Mononuclear cell (primary cell): ENCODE measurements at regions not wholly inside any gene's neighbourhood (a gene's known extent, or its start where the extent isn't known, plus 50 kb on each side); places are given as distances from the start of the nearest gene placed in this dataset.
"Not testable (repeated sequence)": the region's sequence is repeated elsewhere in the genome, so short reads cannot be mapped to it uniquely, and the experiment has no call there.

Source experiments
- H3K27me3 ChIP-seq: 2 replicates; pipeline ENCODE4 v1.6.0; 2011; ENCODE audit warnings: low read length, control low read depth; ENCODE audit not compliant: insufficient read depth
- H3K4me1 ChIP-seq: 2 replicates; pipeline ENCODE4 v1.5.1; 2011; ENCODE audit warnings: mild to moderate bottlenecking, low read length, control low read depth; ENCODE audit not compliant: insufficient read depth
- H3K4me3 ChIP-seq: 2 replicates; pipeline ENCODE4 v1.5.1; 2011; ENCODE audit warnings: mild to moderate bottlenecking, low read length, moderate library complexity
- H3K9me3 ChIP-seq: 2 replicates; pipeline ENCODE4 v1.5.1; 2011; ENCODE audit warnings: low read depth, mild to moderate bottlenecking, control low read depth, low read length

DNA sequence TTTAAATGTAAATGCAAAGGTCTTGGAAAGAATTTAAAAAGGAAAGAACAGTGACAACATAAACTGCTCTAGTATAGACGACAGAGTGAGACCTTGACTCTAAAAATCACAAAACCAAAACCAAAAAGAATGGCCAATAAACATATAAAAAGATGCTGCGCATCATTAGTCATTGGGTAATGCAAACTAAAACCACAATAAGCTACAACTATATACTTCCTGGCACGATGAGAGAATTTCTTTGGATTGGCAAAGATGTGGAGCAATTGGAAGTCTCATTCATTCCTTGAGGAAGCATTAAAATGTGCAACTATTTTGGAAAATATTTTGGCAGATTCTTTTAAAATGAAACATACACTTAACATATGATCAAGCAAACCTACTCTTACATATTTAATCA, 98.7 kb upstream of the ZPLD1 start:
- Histone ChIP-seq H3K4me3 (no peak overlapping the region), H3K27me3 (no peaks in the 10 kb centered on the region), H3K4me1 (no peaks in the 10 kb centered on the region), H3K9me3 (no peaks in the 10 kb centered on the region)

DNA sequence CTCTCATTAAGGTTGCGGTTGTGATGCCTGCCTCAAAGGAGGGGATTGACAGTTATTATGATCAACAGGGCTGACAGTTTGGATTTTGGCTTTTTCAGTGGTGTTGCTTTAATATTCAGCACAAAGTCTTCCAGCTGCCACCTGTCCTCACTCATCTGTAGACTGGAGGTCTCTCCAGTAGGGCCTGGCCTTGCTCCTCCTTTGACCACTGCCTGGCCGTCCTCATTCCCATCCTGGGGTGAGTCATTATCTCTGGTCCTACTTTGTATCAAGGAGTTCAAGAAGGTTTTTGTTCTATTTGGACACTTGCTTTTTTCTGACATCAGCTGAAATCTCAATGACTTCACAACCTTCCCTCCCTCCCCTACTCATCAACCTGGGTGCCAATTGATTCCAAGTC, 95.1 kb upstream of the ZPLD1 start:
- no peaks in the 10 kb centered on the region for H3K9me3 ChIP-seq
- H3K4me1 ChIP-seq = no peaks in the 10 kb centered on the region
- no peak overlapping the region for H3K4me3 ChIP-seq
- H3K27me3 ChIP-seq = no peaks in the 10 kb centered on the region

DNA sequence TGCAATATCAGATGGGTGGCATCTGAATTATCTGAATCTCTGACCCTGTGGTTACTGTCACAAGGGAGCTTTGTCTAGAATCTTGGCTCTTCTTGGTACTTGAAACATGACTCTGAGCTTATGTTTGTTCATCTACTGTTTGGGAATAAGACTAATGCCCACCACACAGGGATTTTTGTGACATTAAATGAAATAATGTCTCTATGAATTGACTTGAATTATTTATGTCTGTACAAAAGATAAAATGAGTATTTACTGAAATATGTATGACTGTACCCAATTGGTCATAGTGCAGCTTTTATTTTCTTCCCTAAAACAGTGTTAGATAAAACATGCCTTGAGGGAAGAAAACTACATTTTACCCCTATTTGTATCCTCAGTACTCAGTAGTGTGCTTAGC, 87.9 kb upstream of the ZPLD1 start:
- Histone ChIP-seq H3K4me1 (no peaks in the 10 kb centered on the region), H3K4me3 (no peak overlapping the region), H3K27me3 (no peaks in the 10 kb centered on the region), H3K9me3 (no peaks in the 10 kb centered on the region)

DNA sequence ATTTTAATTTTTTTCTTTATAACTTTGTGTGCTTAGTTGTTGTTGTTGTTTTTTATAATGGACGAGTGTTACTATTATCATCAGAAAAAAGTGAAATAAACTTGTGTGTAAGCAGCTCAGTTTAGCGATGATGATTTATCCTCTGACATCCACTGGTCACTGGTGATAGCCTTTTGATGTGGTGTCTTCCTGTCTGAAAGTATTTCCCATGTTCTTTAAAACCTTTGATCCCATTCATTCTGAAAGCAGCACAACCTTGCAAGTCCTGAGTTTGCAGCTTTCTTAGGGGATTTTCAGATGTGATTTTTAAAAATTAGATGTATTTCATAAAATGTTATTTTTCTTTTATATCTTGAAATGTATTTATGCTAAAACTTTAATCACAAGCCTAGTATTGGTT, 85.9 kb upstream of the ZPLD1 start:
- H3K4me1 ChIP-seq = no peaks in the 10 kb centered on the region
- H3K27me3 ChIP-seq = no peaks in the 10 kb centered on the region
- no peaks in the 10 kb centered on the region for H3K9me3 ChIP-seq
- H3K4me3 ChIP-seq = no peak overlapping the region

DNA sequence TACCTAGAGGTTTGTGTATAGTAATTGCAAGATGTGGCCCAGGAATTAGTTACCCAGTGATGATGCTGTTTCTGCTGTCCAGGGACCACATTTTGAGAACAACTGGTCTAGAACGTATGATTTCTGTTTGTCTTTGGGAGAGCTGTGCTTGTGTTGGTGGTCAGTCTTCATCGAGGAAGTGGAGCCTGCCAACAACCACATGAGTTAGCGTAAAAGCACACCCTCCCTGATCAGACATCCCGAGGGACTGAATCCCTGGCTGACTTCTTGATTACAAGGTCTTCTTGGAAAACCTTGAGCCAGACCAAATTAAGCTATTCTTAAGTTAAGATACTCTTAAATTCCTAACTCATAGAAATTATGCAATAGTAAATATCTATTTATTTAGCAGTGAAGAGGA, 81.7 kb upstream of the ZPLD1 start:
- Histone ChIP-seq H3K4me3 (no peak overlapping the region), H3K27me3 (no peaks in the 10 kb centered on the region), H3K9me3 (no peaks in the 10 kb centered on the region)

DNA sequence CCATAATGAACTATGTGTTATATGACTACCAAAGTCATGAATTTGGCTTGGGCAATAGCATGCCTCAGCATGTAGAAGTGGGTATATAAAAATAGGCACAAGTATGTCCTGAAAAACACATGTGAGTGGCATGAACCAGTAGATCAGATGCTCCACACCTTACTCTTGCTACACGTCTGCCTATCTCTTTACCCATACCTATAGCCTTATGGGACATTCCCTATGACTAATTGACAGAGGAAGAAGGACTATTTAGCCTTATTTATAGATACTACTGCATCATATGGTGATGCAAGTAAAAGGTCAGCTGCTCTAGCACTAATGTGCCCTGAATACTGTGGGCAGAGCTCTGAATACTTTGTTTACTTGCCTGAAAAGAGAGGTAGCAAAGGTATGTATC, 81.0 kb upstream of the ZPLD1 start:
- Histone ChIP-seq H3K4me1 (no peaks in the 10 kb centered on the region), H3K4me3 (no peak overlapping the region), H3K27me3 (no peaks in the 10 kb centered on the region), H3K9me3 (no peaks in the 10 kb centered on the region)

More for the DNA sequence above, 81.7 kb upstream of the ZPLD1 start:
- no peaks in the 10 kb centered on the region for H3K4me1 ChIP-seq

DNA sequence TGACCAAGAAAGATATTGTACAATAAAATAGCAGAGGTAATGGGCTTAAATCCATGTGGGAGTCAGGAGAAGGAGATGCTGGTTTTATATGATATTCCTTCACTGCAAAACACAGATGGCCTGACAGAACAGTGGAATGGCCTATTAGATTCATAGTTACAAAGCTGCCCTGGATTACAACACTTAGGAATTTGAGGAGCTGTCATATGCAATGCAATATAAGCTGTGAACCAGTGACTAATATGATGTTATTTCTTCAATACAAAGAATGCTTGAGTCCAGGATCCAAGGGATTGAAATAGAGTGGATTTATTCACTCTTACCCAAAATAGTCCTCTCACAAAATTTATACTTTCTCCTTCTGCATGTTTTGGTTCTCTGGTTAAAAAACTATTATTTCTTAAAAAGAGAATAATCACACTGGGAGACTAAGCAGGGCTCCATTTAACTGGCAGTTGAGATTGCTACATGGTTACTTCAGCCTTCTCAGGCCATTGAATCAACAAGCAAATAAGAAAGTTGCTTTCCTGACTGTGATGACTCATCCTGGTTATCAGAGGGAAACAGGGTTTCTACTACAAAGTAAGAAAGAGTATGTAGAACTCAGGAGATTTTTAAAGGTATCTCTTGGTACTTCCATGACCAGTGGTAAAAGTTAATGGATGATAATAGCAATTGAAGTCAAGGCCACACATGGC, 79.8 kb upstream of the ZPLD1 start:
- H3K4me1 ChIP-seq = no peaks in the 10 kb centered on the region
- H3K27me3 ChIP-seq = no peaks in the 10 kb centered on the region
- H3K4me3 ChIP-seq = no peak overlapping the region
- no peaks in the 10 kb centered on the region for H3K9me3 ChIP-seq

DNA sequence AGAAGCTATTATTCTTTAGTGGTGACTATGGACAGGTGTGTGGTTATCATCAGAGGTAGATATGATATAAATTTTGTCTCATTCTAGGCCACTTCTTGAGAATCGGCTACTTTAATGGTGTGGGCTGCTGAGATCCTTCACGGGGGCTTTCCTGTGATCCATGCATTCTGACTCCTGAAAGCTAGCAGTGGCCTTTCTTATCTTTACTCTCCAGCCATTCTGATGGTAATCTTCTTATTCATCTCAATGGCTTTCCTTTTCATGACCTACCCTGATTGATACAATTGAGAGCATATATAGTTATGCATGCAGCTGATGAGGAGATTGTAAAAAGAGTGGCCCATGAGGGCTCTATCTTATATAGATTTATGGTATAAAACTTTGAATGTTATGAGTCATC, 78.3 kb upstream of the ZPLD1 start:
- H3K4me1 ChIP-seq = no peaks in the 10 kb centered on the region
- no peaks in the 10 kb centered on the region for H3K27me3 ChIP-seq
- no peak overlapping the region for H3K4me3 ChIP-seq
- no peaks in the 10 kb centered on the region for H3K9me3 ChIP-seq

DNA sequence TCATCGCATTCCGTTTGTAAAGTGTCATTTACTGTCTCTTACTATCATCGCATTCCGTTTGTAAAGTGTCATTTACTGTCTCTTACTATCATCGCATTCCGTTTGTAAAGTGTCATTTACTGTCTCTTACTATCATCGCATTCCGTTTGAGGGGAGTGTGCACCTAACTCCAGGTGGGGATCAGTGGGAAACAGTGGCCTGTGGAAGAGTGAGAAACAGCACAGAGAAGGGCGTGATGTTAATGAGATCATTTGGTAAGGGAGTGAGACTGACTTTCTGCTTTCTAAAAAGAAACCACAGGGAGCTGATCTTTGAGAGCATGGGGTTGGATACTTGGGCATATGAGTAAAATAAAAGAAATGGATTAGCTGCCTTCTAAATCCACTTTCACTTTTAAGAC, 77.5 kb upstream of the ZPLD1 start:
- not testable (repeated sequence) for H3K27me3 ChIP-seq, H3K9me3 ChIP-seq, H3K4me1 ChIP-seq, H3K4me3 ChIP-seq

DNA sequence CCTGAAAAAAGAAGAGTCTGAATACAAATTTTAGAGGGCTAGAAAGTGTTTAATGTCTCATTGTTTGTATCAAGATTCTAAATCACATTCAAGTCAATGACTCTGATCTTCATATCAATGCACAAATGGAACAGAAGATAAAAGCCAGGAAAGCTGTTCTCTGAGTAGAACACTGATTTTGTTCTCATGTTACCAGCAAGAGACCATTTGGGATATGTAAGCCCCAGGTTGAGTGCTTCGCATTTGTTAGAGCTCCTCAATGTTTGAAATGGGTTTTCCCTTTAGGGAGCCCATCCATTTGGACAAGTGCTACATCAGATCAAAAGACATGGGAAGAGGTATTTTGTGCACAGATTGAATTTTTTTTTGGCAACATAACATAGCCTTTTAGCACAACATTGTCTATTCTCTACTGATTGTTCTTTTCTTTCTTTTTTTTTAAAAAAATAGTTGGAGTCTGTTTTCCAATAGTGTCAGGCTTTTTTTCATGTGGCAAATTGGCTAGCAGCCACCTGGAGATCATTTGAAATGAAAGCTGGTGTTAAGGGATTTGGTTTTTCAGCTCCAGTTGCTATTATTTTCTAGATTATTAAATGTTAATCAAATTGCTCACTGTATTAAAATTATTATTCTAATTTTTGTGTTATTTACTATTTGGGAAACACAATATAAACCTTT, 74.5 kb upstream of the ZPLD1 start:
- no peak overlapping the region for H3K4me3 ChIP-seq

DNA sequence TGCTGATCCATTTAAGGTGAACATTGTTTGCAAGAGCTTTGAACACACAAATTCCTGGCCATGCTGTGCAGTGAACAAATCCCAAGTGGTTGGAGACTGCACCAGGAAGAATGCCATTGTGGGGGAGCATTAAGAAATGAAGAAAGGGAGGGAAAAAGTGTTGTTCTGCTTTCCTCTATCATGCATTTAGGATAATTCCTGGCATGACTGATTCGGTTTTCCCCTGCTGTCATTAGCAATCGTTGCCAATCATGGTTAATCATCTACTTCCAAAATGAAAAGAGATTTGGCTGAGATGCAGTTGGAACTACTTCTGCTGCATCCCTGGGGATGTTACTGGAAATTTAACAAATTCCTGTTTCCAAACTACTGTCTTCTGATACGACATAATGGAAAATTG, 73.7 kb upstream of the ZPLD1 start:
- Histone ChIP-seq H3K27me3 (no peaks in the 10 kb centered on the region), H3K4me1 (no peaks in the 10 kb centered on the region), H3K9me3 (no peaks in the 10 kb centered on the region), H3K4me3 (no peak overlapping the region)

More for the DNA sequence above, 74.5 kb upstream of the ZPLD1 start:
- Histone ChIP-seq H3K4me1 (no peaks in the 10 kb centered on the region), H3K9me3 (no peaks in the 10 kb centered on the region), H3K27me3 (no peaks in the 10 kb centered on the region)

DNA sequence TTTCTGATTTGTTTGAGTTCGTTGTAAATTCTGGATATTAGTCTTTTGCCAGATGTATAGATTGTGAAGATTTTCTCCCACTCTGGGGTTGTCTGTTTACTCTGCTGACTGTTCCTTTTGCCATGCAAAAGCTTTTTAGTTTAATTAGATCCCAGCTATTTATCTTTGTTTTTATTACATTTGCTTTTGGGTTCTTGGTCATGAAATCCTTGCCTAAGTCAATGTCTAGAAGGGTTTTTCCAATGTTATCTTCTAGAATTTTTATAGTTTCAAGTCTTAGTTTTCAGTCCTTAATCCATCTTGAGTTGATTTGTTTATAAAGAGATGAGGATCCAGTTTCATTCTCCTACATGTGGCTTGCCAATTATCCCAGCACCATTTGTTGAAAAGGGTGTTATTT, 68.7 kb upstream of the ZPLD1 start:
- not testable (repeated sequence) for H3K4me3 ChIP-seq, H3K9me3 ChIP-seq, H3K27me3 ChIP-seq, H3K4me1 ChIP-seq

DNA sequence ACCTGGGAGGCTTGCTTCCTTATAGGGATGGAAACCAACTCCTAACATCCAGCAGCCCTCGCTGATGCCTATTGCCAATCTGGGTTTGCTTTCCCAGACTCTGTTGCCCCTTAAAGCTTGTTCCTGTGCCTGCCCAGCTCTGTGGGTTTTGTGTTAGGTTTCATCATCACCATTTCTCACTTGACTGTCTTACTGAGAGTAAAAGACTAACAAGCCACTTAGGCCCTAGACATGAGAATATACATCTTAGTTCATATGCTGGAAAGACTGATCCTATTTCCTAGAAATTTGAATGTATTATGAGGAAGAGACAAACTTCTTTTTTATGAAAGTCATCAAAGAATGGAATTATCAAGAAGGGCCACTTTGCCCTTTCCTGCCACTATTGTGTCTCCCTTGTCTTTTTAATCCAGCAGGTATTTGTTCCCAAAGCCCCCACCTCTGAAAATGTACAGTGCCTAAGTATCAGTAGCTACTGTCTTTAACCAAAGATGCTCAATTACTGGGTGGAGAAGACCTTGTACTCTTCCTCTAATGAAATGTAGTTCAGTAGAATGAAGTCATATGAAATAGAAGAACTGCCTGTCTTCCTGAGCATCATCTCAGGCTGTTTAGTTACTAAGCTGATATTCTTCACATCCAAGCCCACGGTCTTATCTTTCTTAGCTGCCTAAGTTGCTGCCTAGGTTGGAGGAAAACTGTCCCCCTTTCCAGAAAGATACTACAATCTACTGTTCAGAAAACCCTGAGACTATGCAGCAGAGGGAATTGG, 59.8 kb upstream of the ZPLD1 start:
- no peaks in the 10 kb centered on the region for H3K4me1 ChIP-seq
- H3K4me3 ChIP-seq = no peak overlapping the region
- H3K27me3 ChIP-seq = no peaks in the 10 kb centered on the region
- H3K9me3 ChIP-seq = no peaks in the 10 kb centered on the region

DNA sequence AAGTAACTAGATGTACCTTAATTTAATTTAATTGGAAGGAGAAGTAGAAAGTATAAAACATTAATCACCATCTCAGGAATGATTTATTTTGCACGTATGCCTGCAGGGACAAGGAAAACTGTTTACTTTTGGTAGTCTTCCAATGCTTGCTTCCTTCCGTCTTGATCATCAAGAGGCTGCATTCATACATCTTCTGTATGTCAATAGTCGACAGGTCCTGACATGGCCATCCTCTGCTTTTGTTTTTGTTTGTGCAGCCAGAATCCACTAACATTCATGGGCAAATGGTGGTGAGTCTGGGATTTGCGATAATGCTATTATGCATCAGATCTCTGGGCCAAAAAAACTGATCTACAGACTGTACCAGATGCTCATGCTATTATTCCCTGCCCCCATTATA, 56.6 kb upstream of the ZPLD1 start:
- Histone ChIP-seq H3K27me3 (no peaks in the 10 kb centered on the region), H3K9me3 (no peaks in the 10 kb centered on the region), H3K4me3 (no peak overlapping the region), H3K4me1 (no peaks in the 10 kb centered on the region)

DNA sequence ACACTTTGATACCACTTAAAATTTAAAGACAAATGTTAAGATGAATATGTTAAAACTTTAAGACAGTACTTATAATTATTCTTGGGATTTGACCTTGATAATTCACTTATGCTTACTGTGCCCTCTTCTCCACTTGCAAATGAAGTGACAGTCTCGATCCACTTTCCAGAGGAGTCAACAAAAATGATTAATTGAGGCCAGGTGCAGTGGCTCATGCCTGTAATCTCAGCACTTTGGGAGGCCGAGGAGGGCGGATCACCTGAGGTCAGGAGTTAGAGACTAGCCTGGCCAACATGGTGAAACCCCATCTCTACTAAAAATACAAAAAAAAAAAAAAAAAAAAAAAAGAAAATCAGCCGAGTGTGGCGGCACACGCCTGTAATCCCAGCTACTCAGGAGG, 52.6 kb upstream of the ZPLD1 start:
- H3K27me3 ChIP-seq, H3K4me3 ChIP-seq, H3K4me1 ChIP-seq: not testable (repeated sequence)

More for the DNA sequence above, 52.6 kb upstream of the ZPLD1 start:
- not testable (repeated sequence) for H3K9me3 ChIP-seq
